ENCODE measurements at regions not wholly inside any gene's neighbourhood (a gene's known extent, or its start where the extent isn't known, plus 50 kb on each side); places are given as distances from the start of the nearest gene placed in this dataset.

DNA sequence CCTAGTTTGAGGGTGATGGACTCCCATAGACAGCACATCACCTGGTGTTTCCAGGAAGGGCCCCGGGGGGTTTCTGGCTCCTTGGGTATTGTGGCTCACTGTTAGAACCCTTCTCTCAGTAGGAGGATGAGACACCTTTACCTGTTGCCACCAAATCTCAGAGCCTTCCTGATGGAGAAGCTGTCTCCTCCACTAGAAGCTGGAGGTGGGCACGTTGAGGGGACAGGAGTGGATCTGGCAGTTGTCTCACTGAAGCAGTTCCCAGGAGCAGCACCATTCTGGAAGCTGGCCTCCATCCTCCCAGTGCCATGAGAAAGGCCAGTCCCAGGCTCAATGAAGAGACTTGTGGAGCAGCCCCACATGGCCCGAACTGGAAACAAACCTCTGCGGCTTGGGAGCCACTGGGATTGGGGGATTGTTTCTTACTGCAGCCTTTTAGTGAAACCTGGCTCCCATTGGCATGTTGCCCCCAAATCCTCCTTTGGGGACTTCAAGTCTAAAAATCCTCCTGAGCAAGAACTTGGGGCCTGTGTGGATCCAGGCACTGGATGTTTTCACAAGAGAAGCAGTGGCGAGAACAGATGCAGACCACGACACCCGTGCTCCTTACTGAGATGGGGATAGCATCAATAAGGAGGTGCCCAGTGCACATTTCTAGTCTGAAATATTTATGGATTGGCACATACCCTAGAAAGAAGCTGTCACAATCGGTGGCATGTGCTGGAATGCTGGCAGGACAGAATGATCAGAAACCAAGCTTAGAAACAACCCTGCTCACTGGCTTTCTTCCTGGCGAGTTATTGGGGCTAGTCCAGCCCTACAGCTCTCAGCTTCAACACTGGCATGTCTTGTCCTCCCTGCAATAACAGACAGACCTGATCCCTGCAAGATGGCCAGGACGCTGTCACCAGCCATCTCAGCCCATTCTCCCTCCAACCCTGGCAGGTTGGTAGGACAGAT lies 223.7 kb upstream of the AJAP1 start:
- TF ChIP-seq, protein P1, sequence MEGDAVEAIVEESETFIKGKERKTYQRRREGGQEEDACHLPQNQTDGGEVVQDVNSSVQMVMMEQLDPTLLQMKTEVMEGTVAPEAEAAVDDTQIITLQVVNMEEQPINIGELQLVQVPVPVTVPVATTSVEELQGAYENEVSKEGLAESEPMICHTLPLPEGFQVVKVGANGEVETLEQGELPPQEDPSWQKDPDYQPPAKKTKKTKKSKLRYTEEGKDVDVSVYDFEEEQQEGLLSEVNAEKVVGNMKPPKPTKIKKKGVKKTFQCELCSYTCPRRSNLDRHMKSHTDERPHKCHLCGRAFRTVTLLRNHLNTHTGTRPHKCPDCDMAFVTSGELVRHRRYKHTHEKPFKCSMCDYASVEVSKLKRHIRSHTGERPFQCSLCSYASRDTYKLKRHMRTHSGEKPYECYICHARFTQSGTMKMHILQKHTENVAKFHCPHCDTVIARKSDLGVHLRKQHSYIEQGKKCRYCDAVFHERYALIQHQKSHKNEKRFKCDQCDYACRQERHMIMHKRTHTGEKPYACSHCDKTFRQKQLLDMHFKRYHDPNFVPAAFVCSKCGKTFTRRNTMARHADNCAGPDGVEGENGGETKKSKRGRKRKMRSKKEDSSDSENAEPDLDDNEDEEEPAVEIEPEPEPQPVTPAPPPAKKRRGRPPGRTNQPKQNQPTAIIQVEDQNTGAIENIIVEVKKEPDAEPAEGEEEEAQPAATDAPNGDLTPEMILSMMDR (IDR thresholded peaks at IDR 0.05; ENCODE audit: extremely low read depth, low read depth, low read length), result no peak
- no peak for DNase-seq (ENCODE audit: insufficient read length, low spot score, missing footprints)
- H2AFZ ChIP-seq (ENCODE audit: low read length), result no peak overlapping the region
- no peaks in the 10 kb centered on the region for H3K79me2 ChIP-seq (ENCODE audit: insufficient read depth, low read length)
- no peaks in the 10 kb centered on the region for H3K9me3 ChIP-seq (ENCODE audit: low read depth, low read length)
- no peaks in the 10 kb centered on the region for H4K20me1 ChIP-seq (ENCODE audit: insufficient read depth, low read length)
- H3K4me1 ChIP-seq (ENCODE audit: insufficient read depth, low read length), result no peaks in the 10 kb centered on the region
- H3K27me3 ChIP-seq (ENCODE audit: insufficient read depth, low read length), result no peaks in the 10 kb centered on the region
- H3K36me3 ChIP-seq (ENCODE audit: insufficient read depth, low read length), result no peaks in the 10 kb centered on the region
- no peak overlapping the region for H3K4me3 ChIP-seq (ENCODE audit: insufficient read depth, low read length)
- H3K4me2 ChIP-seq (ENCODE audit: insufficient read depth, low read length), result no peak overlapping the region
- no peak overlapping the region for H3K27ac ChIP-seq (ENCODE audit: low read depth, low read length)

DNA sequence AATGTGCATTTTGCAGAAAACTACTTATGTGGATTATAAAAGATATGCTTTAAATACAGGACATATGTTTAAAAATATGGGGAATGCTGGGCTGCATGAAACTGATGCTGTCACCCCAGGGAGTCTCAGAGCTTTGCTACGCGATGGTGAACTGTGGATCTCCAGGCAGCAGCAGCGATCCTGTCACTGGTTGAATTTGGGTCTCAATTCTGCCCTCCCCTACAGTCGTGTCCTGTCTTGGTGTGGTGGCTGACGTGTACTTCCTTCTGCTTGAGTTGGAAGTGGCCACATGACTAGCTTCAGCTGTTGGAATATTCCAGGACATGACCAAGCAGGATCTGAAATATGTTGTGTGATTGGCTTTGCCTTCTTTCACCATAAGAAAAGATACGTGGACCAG lies 222.9 kb upstream of the AJAP1 start:
- DNase-seq (ENCODE audit: insufficient read length, low spot score, missing footprints), result no peak
- Histone ChIP-seq H2AFZ (ENCODE audit: low read length) (no peak overlapping the region), H4K20me1 (ENCODE audit: insufficient read depth, low read length) (no peaks in the 10 kb centered on the region), H3K36me3 (ENCODE audit: insufficient read depth, low read length) (no peaks in the 10 kb centered on the region), H3K27ac (ENCODE audit: low read depth, low read length) (no peak overlapping the region), H3K9me3 (ENCODE audit: low read depth, low read length) (no peaks in the 10 kb centered on the region), H3K4me2 (ENCODE audit: insufficient read depth, low read length) (no peak overlapping the region), H3K79me2 (ENCODE audit: insufficient read depth, low read length) (no peaks in the 10 kb centered on the region), H3K4me3 (ENCODE audit: insufficient read depth, low read length) (no peak overlapping the region), H3K4me1 (ENCODE audit: insufficient read depth, low read length) (no peaks in the 10 kb centered on the region), H3K27me3 (ENCODE audit: insufficient read depth, low read length) (no peaks in the 10 kb centered on the region)
- TF ChIP-seq, protein P1 (IDR thresholded peaks at IDR 0.05; ENCODE audit: extremely low read depth, low read depth, low read length), result no peak

DNA sequence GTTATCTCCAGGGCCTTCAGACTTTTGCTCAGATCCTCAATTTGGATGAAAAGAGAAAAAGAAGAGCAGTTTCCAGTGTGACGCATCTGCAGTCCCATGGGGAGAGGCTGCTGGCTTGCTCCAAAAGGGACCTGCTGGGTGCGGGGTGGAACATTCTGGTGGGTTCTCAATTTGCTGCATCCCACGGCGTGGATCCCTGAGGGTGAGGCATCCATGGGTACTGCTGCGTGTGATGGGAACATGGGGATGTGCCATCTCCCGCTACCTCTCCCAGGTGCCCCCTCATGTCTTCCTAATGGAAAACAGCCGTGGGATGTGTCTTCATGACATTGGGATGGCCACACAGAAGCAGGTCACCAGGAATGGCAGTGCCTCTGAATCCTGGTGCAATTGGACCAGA lies 221.3 kb upstream of the AJAP1 start:
- Histone ChIP-seq H3K9me3 (ENCODE audit: low read depth, low read length) (no peaks in the 10 kb centered on the region), H3K27ac (ENCODE audit: low read depth, low read length) (no peak overlapping the region), H3K4me1 (ENCODE audit: insufficient read depth, low read length) (no peaks in the 10 kb centered on the region), H3K36me3 (ENCODE audit: insufficient read depth, low read length) (no peaks in the 10 kb centered on the region), H3K4me3 (ENCODE audit: insufficient read depth, low read length) (no peak overlapping the region), H4K20me1 (ENCODE audit: insufficient read depth, low read length) (no peaks in the 10 kb centered on the region), H3K4me2 (ENCODE audit: insufficient read depth, low read length) (no peak overlapping the region), H3K27me3 (ENCODE audit: insufficient read depth, low read length) (no peaks in the 10 kb centered on the region), H2AFZ (ENCODE audit: low read length) (no peak overlapping the region), H3K79me2 (ENCODE audit: insufficient read depth, low read length) (no peaks in the 10 kb centered on the region)
- no peak for DNase-seq (ENCODE audit: insufficient read length, low spot score, missing footprints)
- TF ChIP-seq, protein P1 (IDR thresholded peaks at IDR 0.05; ENCODE audit: extremely low read depth, low read depth, low read length), result no peak

DNA sequence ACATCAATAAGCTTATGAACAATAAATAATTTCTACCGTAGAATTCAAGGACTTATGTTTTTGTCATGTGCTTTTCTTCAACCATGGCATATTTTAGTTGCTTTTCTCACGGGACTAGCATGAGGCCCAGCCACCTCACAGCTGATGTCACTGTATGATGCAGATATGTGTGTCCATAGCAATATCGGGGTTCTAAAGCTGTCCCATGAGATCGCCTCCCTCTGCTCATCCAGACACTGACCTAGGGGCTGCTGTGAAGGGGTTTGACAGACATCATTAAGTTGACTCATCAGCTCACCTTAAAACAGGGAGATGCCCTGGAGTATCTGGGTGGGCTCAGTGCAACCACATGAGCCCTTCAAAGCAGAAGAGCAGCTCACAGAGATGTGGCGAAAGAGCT lies 210.3 kb upstream of the AJAP1 start:
- no peak overlapping the region for H3K4me3 ChIP-seq (ENCODE audit: insufficient read depth, low read length)
- no peaks in the 10 kb centered on the region for H3K79me2 ChIP-seq (ENCODE audit: insufficient read depth, low read length)
- no peaks in the 10 kb centered on the region for H3K27me3 ChIP-seq (ENCODE audit: insufficient read depth, low read length)
- DNase-seq (ENCODE audit: insufficient read length, low spot score, missing footprints), result no peak
- no peak overlapping the region for H2AFZ ChIP-seq (ENCODE audit: low read length)
- TF ChIP-seq, protein P1 (IDR thresholded peaks at IDR 0.05; ENCODE audit: extremely low read depth, low read depth, low read length), result no peak
- H3K4me2 ChIP-seq (ENCODE audit: insufficient read depth, low read length), result no peak overlapping the region
- H3K9me3 ChIP-seq (ENCODE audit: low read depth, low read length), result peaks cover 3% of the 10 kb centered on the region
- no peak overlapping the region for H3K27ac ChIP-seq (ENCODE audit: low read depth, low read length)
- no peaks in the 10 kb centered on the region for H4K20me1 ChIP-seq (ENCODE audit: insufficient read depth, low read length)
- no peaks in the 10 kb centered on the region for H3K4me1 ChIP-seq (ENCODE audit: insufficient read depth, low read length)
- no peaks in the 10 kb centered on the region for H3K36me3 ChIP-seq (ENCODE audit: insufficient read depth, low read length)

All from osteoblast (primary cell).